WTC11 (cell line): ENCODE measurements at regions not wholly inside any gene's neighbourhood (a gene's known extent, or its start where the extent isn't known, plus 50 kb on each side); places are given as distances from the start of the nearest gene placed in this dataset.

Experiments used
- ATAC-seq: fragments of 200-7000 bp; cut with Tn5 transposase; 2 replicates; pipeline ENCODE4 v1.10.0; 2021; ENCODE audit warnings: mild to moderate bottlenecking, moderate library complexity
- CTCF ChIA-PET: fragments of 300-600 bp; sonication (Branson Sonifier 250); formaldehyde crosslinking; loops from one replicate; lab custom pipeline; 2021; ENCODE audit warnings: antibody characterized with exemption; lab: Charles Lee
- POLR2A ChIA-PET: fragments of 350-600 bp; sonication (Branson Sonifier 250); formaldehyde crosslinking; loops from one replicate; lab custom pipeline; 2021; ENCODE audit warnings: antibody characterized with exemption; lab: Charles Lee
- DNase-seq: peaks from one replicate; pipeline ENCODE4 v3.0.0; 2021; ENCODE audit warnings: low spot score
- H3K27ac Mint-ChIP-seq: 2 replicates; pipeline ENCODE4 v1.8.0; 2021; ENCODE audit warnings: mixed read lengths
- H3K27me3 Mint-ChIP-seq: 2 replicates; pipeline ENCODE4 v1.8.0; 2021; ENCODE audit warnings: low read depth, mild to moderate bottlenecking, moderate library complexity, mixed read lengths
- H3K36me3 Mint-ChIP-seq: 2 replicates; pipeline ENCODE4 v1.8.0; 2021; ENCODE audit warnings: mixed read lengths
- H3K4me1 Mint-ChIP-seq: 2 replicates; pipeline ENCODE4 v1.8.0; 2022; ENCODE audit warnings: mixed read lengths
- H3K4me3 Mint-ChIP-seq: 2 replicates; pipeline ENCODE4 v1.8.0; 2021; ENCODE audit warnings: mild to moderate bottlenecking, moderate library complexity, mixed read lengths
- H3K9me3 Mint-ChIP-seq: 2 replicates; pipeline ENCODE4 v1.8.0; 2021; ENCODE audit warnings: mixed read lengths
- ELF4 ChIP-seq: sonication (generic); formaldehyde crosslinking; IDR thresholded peaks from 2 replicates; pipeline ENCODE4 v1.8.1; 2022; ENCODE audit warnings: low read depth, mild to moderate bottlenecking, moderate library complexity, missing genetic modification reagents
- ESRRA ChIP-seq: sonication (generic); formaldehyde crosslinking; IDR thresholded peaks from 2 replicates; pipeline ENCODE4 v1.8.1; 2022; ENCODE audit warnings: mild to moderate bottlenecking, missing genetic modification reagents, borderline replicate concordance
- IRF2 ChIP-seq: sonication (generic); formaldehyde crosslinking; IDR thresholded peaks from 2 replicates; pipeline ENCODE4 v1.8.0; 2022; ENCODE audit warnings: low read depth, missing genetic modification reagents, borderline replicate concordance
- JUN ChIP-seq: sonication (generic); formaldehyde crosslinking; IDR thresholded peaks from 2 replicates; pipeline ENCODE4 v1.8.0; 2023; ENCODE audit warnings: mild to moderate bottlenecking, missing genetic modification reagents
- NFYB ChIP-seq: sonication (generic); formaldehyde crosslinking; conservative IDR thresholded peaks from 2 replicates; pipeline ENCODE4 v1.8.0; 2022; ENCODE audit warnings: low read depth, missing genetic modification reagents
- NR1H2 ChIP-seq: sonication (generic); formaldehyde crosslinking; IDR thresholded peaks from 2 replicates; pipeline ENCODE4 v1.9.0; 2021; ENCODE audit warnings: mild to moderate bottlenecking, moderate library complexity, missing genetic modification reagents
- NR3C1 ChIP-seq: sonication (generic); formaldehyde crosslinking; conservative IDR thresholded peaks from 2 replicates; pipeline ENCODE4 v1.8.1; 2023; ENCODE audit warnings: low read depth, mild to moderate bottlenecking, missing genetic modification reagents
- RELA ChIP-seq: sonication (generic); formaldehyde crosslinking; IDR thresholded peaks from 2 replicates; pipeline ENCODE4 v1.8.1; 2022; ENCODE audit warnings: missing genetic modification reagents, mild to moderate bottlenecking, borderline replicate concordance
- SMAD3 ChIP-seq: sonication (generic); formaldehyde crosslinking; IDR thresholded peaks from 2 replicates; pipeline ENCODE4 v1.8.0; 2022; ENCODE audit warnings: missing genetic modification reagents, mild to moderate bottlenecking, borderline replicate concordance
- TEAD1 ChIP-seq: sonication (generic); formaldehyde crosslinking; IDR thresholded peaks from 2 replicates; pipeline ENCODE4 v1.8.0; 2022; ENCODE audit warnings: mild to moderate bottlenecking, missing genetic modification reagents
- TP53 ChIP-seq: sonication (generic); formaldehyde crosslinking; IDR thresholded peaks from 2 replicates; pipeline ENCODE4 v1.8.1; 2023; ENCODE audit warnings: mild to moderate bottlenecking, missing genetic modification reagents
- ZNF121 ChIP-seq: sonication (generic); formaldehyde crosslinking; IDR thresholded peaks from 2 replicates; pipeline ENCODE4 v1.8.0; 2023; ENCODE audit warnings: missing genetic modification reagents
- ZNF138 ChIP-seq: sonication (generic); formaldehyde crosslinking; conservative IDR thresholded peaks from 2 replicates; pipeline ENCODE4 v1.8.1; 2022; ENCODE audit warnings: mild to moderate bottlenecking, moderate library complexity, missing genetic modification reagents
- ZNF423 ChIP-seq: fragments of 250-450 bp; sonication (Bioruptor Pico); IDR thresholded peaks from 2 replicates; pipeline ENCODE4 v2.1.2; 2022; ENCODE audit warnings: mild to moderate bottlenecking, moderate library complexity
- TF ChIP-seq, protein P1 (sequence below): fragments of 250-450 bp; sonication (Bioruptor Pico); IDR thresholded peaks from 2 replicates; pipeline ENCODE4 v1.9.0; 2021; ENCODE audit warnings: mild to moderate bottlenecking
- TF ChIP-seq, protein P2 (sequence below): sonication (generic); formaldehyde crosslinking; IDR thresholded peaks from 2 replicates; pipeline ENCODE4 v1.8.1; 2022; ENCODE audit warnings: missing genetic modification reagents, borderline replicate concordance
- TF ChIP-seq, protein P3 (sequence below): sonication (generic); formaldehyde crosslinking; IDR thresholded peaks from 2 replicates; pipeline ENCODE4 v1.8.1; 2023; ENCODE audit warnings: mild to moderate bottlenecking, moderate library complexity, missing genetic modification reagents
- TF ChIP-seq, protein P4 (sequence below): sonication (generic); formaldehyde crosslinking; conservative IDR thresholded peaks from 2 replicates; pipeline ENCODE4 v1.8.1; 2023; ENCODE audit warnings: mild to moderate bottlenecking, low read depth, missing genetic modification reagents, moderate library complexity
- TF ChIP-seq, protein P5 (sequence below): sonication (generic); formaldehyde crosslinking; IDR thresholded peaks from 2 replicates; pipeline ENCODE4 v1.8.0; 2022; ENCODE audit warnings: mild to moderate bottlenecking, missing genetic modification reagents
- TF ChIP-seq, protein P6 (sequence below): sonication (generic); formaldehyde crosslinking; IDR thresholded peaks from 2 replicates; pipeline ENCODE4 v1.8.1; 2022; ENCODE audit warnings: low read depth, missing genetic modification reagents, borderline replicate concordance

DNA sequence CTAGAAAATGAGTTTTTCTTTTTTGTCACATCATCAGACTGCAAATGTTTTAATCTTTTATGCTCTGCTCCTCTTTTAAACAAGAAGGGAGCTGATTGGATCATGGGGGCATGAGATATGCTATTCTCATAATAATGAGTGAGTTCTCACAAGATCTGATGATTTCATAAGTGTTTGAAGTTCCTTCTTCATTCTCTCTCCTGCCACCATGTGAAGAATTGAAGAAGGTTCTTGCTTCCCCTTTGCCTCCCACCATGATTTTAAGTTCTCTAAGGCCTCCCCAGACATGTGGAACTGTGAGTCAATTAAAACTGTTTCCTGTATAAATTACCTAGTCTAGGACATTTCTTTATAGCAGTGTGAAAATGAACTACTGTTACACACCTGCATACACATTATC is 218.2 kb downstream of the NRIP1 start (continued):
- TF ChIP-seq, protein P1, sequence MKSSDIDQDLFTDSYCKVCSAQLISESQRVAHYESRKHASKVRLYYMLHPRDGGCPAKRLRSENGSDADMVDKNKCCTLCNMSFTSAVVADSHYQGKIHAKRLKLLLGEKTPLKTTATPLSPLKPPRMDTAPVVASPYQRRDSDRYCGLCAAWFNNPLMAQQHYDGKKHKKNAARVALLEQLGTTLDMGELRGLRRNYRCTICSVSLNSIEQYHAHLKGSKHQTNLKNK: no peak
- TF ChIP-seq NFYB (CRISPR knock-in tag): no peak
- TF ChIP-seq ZNF138: no peak
- no peak for TF ChIP-seq JUN (CRISPR knock-in tag)
- no peak for TF ChIP-seq IRF2 (CRISPR knock-in tag)
- TF ChIP-seq SMAD3: no peak
- TF ChIP-seq, protein P2, sequence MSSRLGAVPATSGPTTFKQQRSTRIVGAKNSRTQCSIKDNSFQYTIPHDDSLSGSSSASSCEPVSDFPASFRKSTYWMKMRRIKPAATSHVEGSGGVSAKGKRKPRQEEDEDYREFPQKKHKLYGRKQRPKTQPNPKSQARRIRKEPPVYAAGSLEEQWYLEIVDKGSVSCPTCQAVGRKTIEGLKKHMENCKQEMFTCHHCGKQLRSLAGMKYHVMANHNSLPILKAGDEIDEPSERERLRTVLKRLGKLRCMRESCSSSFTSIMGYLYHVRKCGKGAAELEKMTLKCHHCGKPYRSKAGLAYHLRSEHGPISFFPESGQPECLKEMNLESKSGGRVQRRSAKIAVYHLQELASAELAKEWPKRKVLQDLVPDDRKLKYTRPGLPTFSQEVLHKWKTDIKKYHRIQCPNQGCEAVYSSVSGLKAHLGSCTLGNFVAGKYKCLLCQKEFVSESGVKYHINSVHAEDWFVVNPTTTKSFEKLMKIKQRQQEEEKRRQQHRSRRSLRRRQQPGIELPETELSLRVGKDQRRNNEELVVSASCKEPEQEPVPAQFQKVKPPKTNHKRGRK: no peak
- no peak for TF ChIP-seq ZNF423 (CRISPR knock-in tag)
- TF ChIP-seq ZNF121 (CRISPR knock-in tag): no peak

DNA sequence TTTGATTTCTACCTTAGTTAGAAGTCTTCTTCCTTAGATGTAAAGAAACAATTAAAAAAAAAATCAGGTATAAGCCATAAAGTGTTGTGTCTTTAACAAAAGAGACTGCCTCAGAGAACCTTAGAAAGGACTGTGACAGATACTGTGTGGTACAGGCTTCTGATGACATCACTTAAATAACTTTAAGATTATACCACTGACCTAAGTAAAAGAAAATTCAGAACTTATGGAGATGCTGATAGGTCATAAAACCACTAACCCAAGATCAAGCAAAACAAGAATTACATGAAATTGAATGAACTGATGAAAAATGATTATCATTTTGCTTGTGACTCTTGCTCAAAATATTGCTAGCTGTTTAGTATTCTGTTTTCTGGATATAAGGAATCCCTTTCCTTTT is 220.8 kb downstream of the NRIP1 start:
- TF ChIP-seq NR1H2 (CRISPR knock-in tag) (no peak), TEAD1 (CRISPR knock-in tag) (no peak), ESRRA (CRISPR knock-in tag) (no peak), NR3C1 (CRISPR knock-in tag) (no peak), TP53 (no peak), ELF4 (CRISPR knock-in tag) (no peak), RELA (CRISPR knock-in tag) (no peak)
- TF ChIP-seq, protein P3, sequence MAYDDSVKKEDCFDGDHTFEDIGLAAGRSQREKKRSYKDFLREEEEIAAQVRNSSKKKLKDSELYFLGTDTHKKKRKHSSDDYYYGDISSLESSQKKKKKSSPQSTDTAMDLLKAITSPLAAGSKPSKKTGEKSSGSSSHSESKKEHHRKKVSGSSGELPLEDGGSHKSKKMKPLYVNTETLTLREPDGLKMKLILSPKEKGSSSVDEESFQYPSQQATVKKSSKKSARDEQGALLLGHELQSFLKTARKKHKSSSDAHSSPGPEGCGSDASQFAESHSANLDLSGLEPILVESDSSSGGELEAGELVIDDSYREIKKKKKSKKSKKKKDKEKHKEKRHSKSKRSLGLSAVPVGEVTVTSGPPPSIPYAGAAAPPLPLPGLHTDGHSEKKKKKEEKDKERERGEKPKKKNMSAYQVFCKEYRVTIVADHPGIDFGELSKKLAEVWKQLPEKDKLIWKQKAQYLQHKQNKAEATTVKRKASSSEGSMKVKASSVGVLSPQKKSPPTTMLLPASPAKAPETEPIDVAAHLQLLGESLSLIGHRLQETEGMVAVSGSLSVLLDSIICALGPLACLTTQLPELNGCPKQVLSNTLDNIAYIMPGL (CRISPR knock-in tag): no peak
- TF ChIP-seq, protein P4, sequence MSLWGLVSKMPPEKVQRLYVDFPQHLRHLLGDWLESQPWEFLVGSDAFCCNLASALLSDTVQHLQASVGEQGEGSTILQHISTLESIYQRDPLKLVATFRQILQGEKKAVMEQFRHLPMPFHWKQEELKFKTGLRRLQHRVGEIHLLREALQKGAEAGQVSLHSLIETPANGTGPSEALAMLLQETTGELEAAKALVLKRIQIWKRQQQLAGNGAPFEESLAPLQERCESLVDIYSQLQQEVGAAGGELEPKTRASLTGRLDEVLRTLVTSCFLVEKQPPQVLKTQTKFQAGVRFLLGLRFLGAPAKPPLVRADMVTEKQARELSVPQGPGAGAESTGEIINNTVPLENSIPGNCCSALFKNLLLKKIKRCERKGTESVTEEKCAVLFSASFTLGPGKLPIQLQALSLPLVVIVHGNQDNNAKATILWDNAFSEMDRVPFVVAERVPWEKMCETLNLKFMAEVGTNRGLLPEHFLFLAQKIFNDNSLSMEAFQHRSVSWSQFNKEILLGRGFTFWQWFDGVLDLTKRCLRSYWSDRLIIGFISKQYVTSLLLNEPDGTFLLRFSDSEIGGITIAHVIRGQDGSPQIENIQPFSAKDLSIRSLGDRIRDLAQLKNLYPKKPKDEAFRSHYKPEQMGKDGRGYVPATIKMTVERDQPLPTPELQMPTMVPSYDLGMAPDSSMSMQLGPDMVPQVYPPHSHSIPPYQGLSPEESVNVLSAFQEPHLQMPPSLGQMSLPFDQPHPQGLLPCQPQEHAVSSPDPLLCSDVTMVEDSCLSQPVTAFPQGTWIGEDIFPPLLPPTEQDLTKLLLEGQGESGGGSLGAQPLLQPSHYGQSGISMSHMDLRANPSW: no peak
- TF ChIP-seq, protein P5, sequence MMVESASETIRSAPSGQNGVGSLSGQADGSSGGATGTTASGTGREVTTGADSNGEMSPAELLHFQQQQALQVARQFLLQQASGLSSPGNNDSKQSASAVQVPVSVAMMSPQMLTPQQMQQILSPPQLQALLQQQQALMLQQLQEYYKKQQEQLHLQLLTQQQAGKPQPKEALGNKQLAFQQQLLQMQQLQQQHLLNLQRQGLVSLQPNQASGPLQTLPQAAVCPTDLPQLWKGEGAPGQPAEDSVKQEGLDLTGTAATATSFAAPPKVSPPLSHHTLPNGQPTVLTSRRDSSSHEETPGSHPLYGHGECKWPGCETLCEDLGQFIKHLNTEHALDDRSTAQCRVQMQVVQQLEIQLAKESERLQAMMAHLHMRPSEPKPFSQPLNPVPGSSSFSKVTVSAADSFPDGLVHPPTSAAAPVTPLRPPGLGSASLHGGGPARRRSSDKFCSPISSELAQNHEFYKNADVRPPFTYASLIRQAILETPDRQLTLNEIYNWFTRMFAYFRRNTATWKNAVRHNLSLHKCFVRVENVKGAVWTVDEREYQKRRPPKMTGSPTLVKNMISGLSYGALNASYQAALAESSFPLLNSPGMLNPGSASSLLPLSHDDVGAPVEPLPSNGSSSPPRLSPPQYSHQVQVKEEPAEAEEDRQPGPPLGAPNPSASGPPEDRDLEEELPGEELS: no peak
- TF ChIP-seq, protein P6, sequence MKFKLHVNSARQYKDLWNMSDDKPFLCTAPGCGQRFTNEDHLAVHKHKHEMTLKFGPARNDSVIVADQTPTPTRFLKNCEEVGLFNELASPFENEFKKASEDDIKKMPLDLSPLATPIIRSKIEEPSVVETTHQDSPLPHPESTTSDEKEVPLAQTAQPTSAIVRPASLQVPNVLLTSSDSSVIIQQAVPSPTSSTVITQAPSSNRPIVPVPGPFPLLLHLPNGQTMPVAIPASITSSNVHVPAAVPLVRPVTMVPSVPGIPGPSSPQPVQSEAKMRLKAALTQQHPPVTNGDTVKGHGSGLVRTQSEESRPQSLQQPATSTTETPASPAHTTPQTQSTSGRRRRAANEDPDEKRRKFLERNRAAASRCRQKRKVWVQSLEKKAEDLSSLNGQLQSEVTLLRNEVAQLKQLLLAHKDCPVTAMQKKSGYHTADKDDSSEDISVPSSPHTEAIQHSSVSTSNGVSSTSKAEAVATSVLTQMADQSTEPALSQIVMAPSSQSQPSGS: no peak
- no peak for ATAC-seq
- no peaks in the 10 kb centered on the region for H3K27me3 Mint-ChIP-seq
- ChIA-PET POLR2A (no interaction called here), CTCF (no interaction called here)
- H3K36me3 Mint-ChIP-seq: peaks cover 36% of the 10 kb centered on the region
- H3K9me3 Mint-ChIP-seq: peaks cover 60% of the 10 kb centered on the region
- H3K27ac Mint-ChIP-seq: no peak overlapping the region
- H3K4me1 Mint-ChIP-seq: peaks cover 19% of the 10 kb centered on the region
- no peak for DNase-seq
- H3K4me3 Mint-ChIP-seq: no peak overlapping the region
